Fibroblast of lung (primary cell): ENCODE measurements at regions not wholly inside any gene's neighbourhood (a gene's known extent, or its start where the extent isn't known, plus 50 kb on each side); places are given as distances from the start of the nearest gene placed in this dataset.

Experiments used
- DNase-seq, 2 donors: peaks; one replicate each; pipeline versions ENCODE4 v3.0.0 to v3.0.0-alpha.2; 2010; ENCODE audit warnings: low read depth in 2 of 2
- H2AFZ ChIP-seq: 2 replicates; pipeline ENCODE4 v1.5.1; 2012; ENCODE audit warnings: low read length, control low read depth, inconsistent platforms
- H3K27ac ChIP-seq: 2 replicates; pipeline ENCODE4 v1.5.1; 2011; ENCODE audit warnings: low read length, control low read depth; ENCODE audit not compliant: insufficient read depth
- H3K27me3 ChIP-seq: 2 replicates; pipeline ENCODE4 v1.5.1; 2011; ENCODE audit warnings: mild to moderate bottlenecking, low read length; ENCODE audit not compliant: control insufficient read depth, insufficient read depth
- H3K36me3 ChIP-seq: 2 replicates; pipeline ENCODE4 v1.5.1; 2011; ENCODE audit warnings: low read length; ENCODE audit not compliant: control insufficient read depth, insufficient read depth
- H3K4me1 ChIP-seq: 2 replicates; pipeline ENCODE4 v1.5.1; 2011; ENCODE audit warnings: low read length; ENCODE audit not compliant: control insufficient read depth, insufficient read depth; ENCODE audit errors: extremely low read depth
- H3K4me2 ChIP-seq: 2 replicates; pipeline ENCODE4 v1.5.1; 2011; ENCODE audit warnings: low read length, control low read depth; ENCODE audit not compliant: insufficient read depth; ENCODE audit errors: extremely low read depth
- H3K4me3 ChIP-seq, 4 experiments: fragments of 200-600 bp in 1 of 4; sonication (generic) in 1 of 4; replicated peaks in 1 of 4; 2 replicates each; pipeline ENCODE4 v1.5.1; 2011 to 2016; ENCODE audit warnings: low read length in 4 of 4, low read depth in 3 of 4, mild to moderate bottlenecking in 3 of 4, control low read depth in 2 of 4, inconsistent platforms in 1 of 4, mixed read lengths in 1 of 4; ENCODE audit not compliant: insufficient read depth in 1 of 4; ENCODE audit errors: control extremely low read depth in 1 of 4
- H3K79me2 ChIP-seq: 2 replicates; pipeline ENCODE4 v1.5.1; 2012; ENCODE audit warnings: mild to moderate bottlenecking, low read length, inconsistent platforms; ENCODE audit not compliant: control insufficient read depth, insufficient read depth
- H3K9ac ChIP-seq: 2 replicates; pipeline ENCODE4 v1.5.1; 2011; ENCODE audit warnings: mild to moderate bottlenecking, low read length, control low read depth; ENCODE audit not compliant: insufficient read depth
- H3K9me3 ChIP-seq: 2 replicates; pipeline ENCODE4 v1.5.1; 2012; ENCODE audit warnings: low read depth, low read length; ENCODE audit not compliant: control insufficient read depth, insufficient read depth
- H4K20me1 ChIP-seq: 2 replicates; pipeline ENCODE4 v1.5.1; 2011; ENCODE audit warnings: low read length; ENCODE audit not compliant: control insufficient read depth, insufficient read depth; ENCODE audit errors: extremely low read depth
- CTCF ChIP-seq, 2 donors: IDR thresholded peaks in 1 of 2; conservative IDR thresholded peaks in 1 of 2; 1 replicate in 1 of 2; 2 replicates in 1 of 2; pipeline ENCODE4 v1.5.1; 2011 to 2012; ENCODE audit warnings: low read length in 2 of 2, control low read depth in 1 of 2, inconsistent platforms in 1 of 2, low read depth in 1 of 2, mild to moderate bottlenecking in 1 of 2
- EZH2 ChIP-seq: IDR thresholded peaks from 2 replicates; pipeline ENCODE4 v1.5.1; 2012; ENCODE audit warnings: low read length, control low read depth, mild to moderate bottlenecking; ENCODE audit errors: missing control alignments

GRCh38 chr2:53183581-53183980 lies 584.0 kb upstream of the CHAC2 start:
- Histone ChIP-seq H4K20me1 (no peaks in the 10 kb centered on the region), H3K4me1 (no peaks in the 10 kb centered on the region), H3K27me3 (no peaks in the 10 kb centered on the region), H3K9ac (no peak overlapping the region), H3K79me2 (no peaks in the 10 kb centered on the region), H3K9me3 (no peaks in the 10 kb centered on the region), H3K4me2 (no peak overlapping the region), H3K4me3 (no peak overlapping the region), H2AFZ (no peak overlapping the region), H3K36me3 (no peaks in the 10 kb centered on the region), H3K27ac (no peak overlapping the region)
- DNase-seq = no peak
- TF ChIP-seq EZH2 (no peak), CTCF (conservative IDR thresholded peaks at IDR 0.05 in 1 of 2, IDR thresholded peaks at IDR 0.05 in 1 of 2; ENCODE audit: low read depth in 1 of 2, low read length in 2 of 2) (no peak)

GRCh38 chr2:53182601-53183000 lies 585.0 kb upstream of the CHAC2 start:
- H3K79me2 ChIP-seq = no peaks in the 10 kb centered on the region
- no peak overlapping the region for H3K4me2 ChIP-seq
- H3K4me3 ChIP-seq = no peak overlapping the region
- H3K9ac ChIP-seq = no peak overlapping the region
- no peak overlapping the region for H3K27ac ChIP-seq
- DNase-seq = no peak
- H2AFZ ChIP-seq = no peak overlapping the region
- TF ChIP-seq EZH2 (no peak), CTCF (conservative IDR thresholded peaks at IDR 0.05 in 1 of 2, IDR thresholded peaks at IDR 0.05 in 1 of 2; ENCODE audit: low read depth in 1 of 2, low read length in 2 of 2) (no peak)
- H3K4me1 ChIP-seq = no peaks in the 10 kb centered on the region
- no peaks in the 10 kb centered on the region for H3K27me3 ChIP-seq
- H4K20me1 ChIP-seq = no peaks in the 10 kb centered on the region
- H3K36me3 ChIP-seq = no peaks in the 10 kb centered on the region
- H3K9me3 ChIP-seq = no peaks in the 10 kb centered on the region

- H2AFZ ChIP-seq = no peak overlapping the region
- H3K4me2 ChIP-seq = no peak overlapping the region
- DNase-seq = no peak
- no peaks in the 10 kb centered on the region for H3K9me3 ChIP-seq
- no peaks in the 10 kb centered on the region for H3K79me2 ChIP-seq
- no peak overlapping the region for H3K9ac ChIP-seq
- no peak overlapping the region for H3K27ac ChIP-seq
- no peaks in the 10 kb centered on the region for H4K20me1 ChIP-seq
- H3K4me1 ChIP-seq = no peaks in the 10 kb centered on the region
- no peak overlapping the region for H3K4me3 ChIP-seq
- no peaks in the 10 kb centered on the region for H3K27me3 ChIP-seq
- no peaks in the 10 kb centered on the region for H3K36me3 ChIP-seq
- no peak for TF ChIP-seq CTCF (conservative IDR thresholded peaks at IDR 0.05 in 1 of 2, IDR thresholded peaks at IDR 0.05 in 1 of 2; ENCODE audit: low read depth in 1 of 2, low read length in 2 of 2)
- no peak for TF ChIP-seq EZH2
Measured at GRCh38 chr2:53181759-53182158, 585.8 kb upstream of the CHAC2 start.
